ENCODE measurements at regions not wholly inside any gene's neighbourhood (a gene's known extent, or its start where the extent isn't known, plus 50 kb on each side); places are given as distances from the start of the nearest gene placed in this dataset.

DNA sequence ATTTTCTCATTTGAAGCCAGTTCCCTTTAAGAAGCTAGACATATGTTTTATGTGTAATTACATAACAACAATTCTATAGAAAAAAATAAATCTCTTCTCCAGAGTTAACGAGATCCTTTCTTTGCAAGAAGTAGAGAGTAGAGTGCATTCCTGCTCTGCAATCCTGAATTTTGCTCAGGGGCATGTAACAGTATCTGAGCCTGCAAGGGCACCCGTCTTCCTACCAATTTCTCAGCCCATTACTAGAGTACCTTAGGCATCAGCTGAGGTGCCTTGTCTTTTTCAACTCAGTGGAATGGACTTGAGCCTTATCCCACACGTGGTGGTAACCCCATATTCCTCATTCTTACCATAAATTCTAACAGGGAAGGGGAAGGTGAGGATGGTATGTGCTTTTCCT is 205.9 kb downstream of the IKZF2 start:
- no peak for DNase-seq

- no peak for DNase-seq
These were observed 208.1 kb downstream of the IKZF2 start for GRCh38 chr2:212943351-212943750.

DNA sequence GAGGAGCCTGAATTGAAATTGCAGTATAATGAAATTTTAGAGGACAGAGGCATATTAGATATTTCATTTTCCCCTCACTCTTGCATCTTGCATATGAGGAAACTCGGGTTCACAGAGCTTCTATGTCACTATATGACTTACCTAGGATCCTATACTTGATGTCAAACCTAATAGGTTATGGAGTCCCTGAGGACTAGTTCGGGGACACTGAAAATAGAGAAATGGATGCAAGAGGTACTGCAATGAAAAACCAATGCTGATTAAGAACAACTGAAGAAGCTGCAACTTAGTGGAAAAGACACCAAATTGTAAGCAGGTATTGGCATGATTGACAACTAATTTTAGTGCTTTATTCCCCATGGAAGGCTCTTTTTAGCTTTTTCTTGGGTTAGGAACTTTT is 210.1 kb downstream of the IKZF2 start:
- no peak for DNase-seq

GRCh38 chr2:212940816-212941215 is 210.6 kb downstream of the IKZF2 start:
- no peak for DNase-seq

GRCh38 chr2:212939777-212940531 is 211.5 kb downstream of the IKZF2 start:
- no peak for DNase-seq

GRCh38 chr2:212938144-212938793 is 213.1 kb downstream of the IKZF2 start:
- DNase-seq = no peak

DNA sequence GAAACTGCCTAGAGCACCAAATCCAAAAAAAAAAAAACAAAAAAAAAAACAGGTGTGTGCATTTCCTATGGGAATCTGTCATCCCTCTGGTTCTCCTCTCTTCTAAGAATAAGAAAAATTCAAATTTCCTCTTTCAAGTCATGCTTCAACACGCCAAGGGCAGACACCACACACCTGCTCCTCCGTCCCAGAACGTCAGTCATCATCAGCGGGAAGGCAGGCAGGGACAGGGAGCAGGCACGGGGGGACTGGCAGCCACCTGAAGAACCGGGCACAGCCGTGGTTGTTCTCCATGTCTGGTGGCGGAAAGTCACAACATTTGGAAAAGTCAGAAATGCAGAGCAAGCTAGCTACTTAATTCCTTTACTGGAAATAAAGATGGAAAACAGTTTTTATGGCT is 214.8 kb downstream of the IKZF2 start:
- DNase-seq = no peak

DNA sequence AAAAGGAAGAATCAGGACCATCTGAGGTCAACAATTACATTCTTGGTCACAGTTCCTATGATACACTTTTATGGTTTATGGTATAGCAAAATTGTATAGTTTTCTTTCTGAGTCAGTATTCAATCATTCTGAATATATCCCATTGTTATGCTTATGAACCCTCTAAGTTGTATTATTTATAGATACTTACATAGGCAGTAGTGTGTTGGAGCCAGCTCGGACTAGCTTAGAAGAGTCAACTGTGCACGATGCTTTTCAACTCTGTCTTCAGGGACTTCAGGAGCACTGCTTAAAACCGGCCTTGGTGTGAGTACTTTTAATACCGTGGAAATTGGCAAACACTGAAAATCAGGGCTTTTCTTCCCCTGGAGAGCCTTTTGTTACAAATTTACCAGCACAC is 215.7 kb downstream of the IKZF2 start:
- no peak for DNase-seq

- DNase-seq = no peak
These were observed 220.1 kb downstream of the IKZF2 start for GRCh38 chr2:212931271-212931670.

DNA sequence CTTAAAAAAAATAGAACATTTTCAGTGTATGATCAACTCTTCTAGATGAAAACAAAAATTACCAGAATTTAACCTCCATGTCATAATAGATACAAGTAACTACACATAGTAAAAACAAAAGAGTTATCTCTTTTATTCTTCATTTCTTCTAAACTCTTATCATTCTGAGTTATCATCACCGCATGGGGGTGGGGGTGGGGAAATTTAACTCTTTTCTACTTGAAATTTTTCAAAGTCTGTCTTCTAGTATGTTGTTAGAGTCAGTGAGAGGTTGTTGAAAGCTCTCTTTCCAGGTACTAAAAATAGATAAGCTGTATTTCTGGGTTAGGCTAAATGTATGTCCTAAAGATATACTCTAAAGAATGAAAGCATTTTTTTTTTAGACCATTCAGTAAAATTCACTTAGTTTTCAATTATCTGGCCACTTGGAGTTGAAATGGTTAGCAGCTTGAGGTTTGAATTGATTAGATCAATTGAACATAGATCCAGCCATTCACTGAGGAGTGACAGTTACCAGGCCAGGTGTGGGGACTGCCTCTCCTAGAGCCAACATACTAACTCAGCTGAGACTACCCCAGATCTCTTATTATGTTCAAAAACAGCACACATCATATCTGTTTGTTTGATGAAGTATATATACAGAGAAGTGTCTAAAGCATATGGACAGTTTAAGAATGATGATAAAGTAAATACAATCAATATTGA is 220.7 kb downstream of the IKZF2 start:
- DNase-seq = no peak

DNA sequence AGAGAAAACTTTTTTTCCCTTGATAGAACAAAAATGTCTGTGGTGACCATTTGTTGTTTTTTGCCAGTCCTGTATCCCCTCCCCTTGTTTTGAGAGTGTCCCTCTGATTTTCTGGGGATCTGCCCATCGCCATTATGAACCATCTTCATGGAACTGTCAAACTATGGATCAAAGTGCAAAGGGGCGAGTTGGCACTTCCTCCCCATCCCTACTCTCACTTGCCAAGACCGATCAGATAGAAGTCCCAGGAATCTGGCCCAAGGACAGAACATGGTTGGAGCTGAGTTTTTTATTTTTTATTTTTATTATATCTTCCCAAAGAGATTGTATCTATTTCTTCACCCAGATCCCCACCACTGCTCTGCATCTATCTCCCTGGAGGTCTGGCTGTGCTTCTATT is 221.4 kb downstream of the IKZF2 start:
- no peak for DNase-seq

GRCh38 chr2:212929116-212929515 is 222.3 kb downstream of the IKZF2 start:
- DNase-seq = no peak

GRCh38 chr2:212928681-212929080 is 222.7 kb downstream of the IKZF2 start:
- DNase-seq = no peak

GRCh38 chr2:212926940-212927339 is 224.5 kb downstream of the IKZF2 start:
- no peak for DNase-seq

- no peak for DNase-seq
These were observed 228.0 kb downstream of the IKZF2 start for GRCh38 chr2:212923393-212923792.

GRCh38 chr2:212922701-212923100 is 228.7 kb downstream of the IKZF2 start:
- no peak for DNase-seq

GRCh38 chr2:212921711-212922110 is 229.7 kb downstream of the IKZF2 start:
- no peak for DNase-seq

- no peak for DNase-seq
These were observed 230.4 kb downstream of the IKZF2 start for GRCh38 chr2:212921061-212921460.

DNA sequence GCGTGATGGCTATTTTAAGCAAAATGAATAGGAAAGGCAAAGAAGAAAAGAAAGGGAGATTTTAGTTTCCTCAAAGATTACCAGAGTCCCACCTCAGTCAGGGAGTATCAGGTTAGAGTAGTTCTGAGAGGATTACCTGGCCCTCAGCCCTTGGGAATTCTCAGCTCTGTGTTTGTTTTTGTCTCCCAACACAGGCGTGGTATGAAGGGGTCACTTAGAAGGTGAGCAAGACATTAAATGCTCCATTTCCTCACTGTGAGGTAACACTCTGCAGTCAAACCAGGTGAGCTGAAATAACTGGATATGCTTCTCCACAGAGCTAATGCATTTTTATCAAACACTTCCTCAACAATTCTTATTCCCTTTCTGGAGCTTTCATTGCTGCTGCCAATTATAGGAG is 232.2 kb downstream of the IKZF2 start:
- no peak for DNase-seq

GRCh38 chr2:212918336-212918735 is 233.1 kb downstream of the IKZF2 start:
- no peak for DNase-seq

- DNase-seq = no peak
These were observed 236.2 kb downstream of the IKZF2 start for GRCh38 chr2:212915121-212915782.

DNA sequence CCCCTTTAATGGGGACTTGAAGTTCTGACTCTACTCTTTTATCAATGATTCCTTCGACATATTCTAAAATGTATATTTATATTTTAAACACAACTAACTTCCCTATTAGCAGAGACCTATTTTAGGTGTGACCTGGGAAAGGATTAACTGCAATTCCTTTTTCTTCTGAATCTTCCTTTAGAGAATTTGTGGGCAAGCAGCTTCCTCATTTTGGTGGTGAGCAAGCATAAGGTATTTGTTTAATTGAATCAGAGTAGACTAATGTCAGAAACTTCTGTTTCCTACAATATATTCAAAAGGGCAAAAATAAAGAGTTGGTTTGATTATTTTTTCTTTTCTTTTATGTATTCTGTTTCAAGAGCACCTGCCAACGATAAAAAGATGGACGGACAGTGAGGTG is 237.0 kb downstream of the IKZF2 start:
- DNase-seq = no peak

DNA sequence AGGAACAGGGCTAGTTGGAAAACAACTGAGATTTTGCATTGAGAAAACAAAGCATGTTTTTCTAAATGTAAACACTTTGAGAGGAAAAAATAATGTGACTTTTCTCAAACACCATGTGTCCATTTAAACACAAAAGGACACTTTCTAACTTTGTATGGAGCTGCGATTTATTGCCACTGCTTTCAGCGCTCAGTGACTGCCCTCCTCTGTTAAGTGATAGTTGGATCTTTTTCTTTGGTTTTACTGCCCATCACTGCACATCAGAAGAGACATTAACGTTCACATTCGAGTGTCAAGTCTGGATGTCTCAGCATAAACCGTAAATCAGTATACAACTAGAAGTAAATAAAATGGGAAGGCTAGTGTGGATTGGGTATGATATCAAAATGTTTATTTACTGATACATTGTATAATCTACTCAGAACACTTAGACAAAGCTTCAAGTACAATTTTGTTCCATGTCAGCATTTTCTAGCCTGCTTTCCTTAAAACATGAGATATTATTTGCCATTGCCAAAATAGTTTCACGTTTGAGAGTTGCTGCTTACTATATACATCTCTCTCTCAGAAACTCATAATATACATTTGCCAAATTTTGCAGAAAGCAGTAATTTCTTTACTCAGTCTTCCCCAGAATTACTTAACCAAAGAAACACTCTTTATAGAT is 237.6 kb downstream of the IKZF2 start:
- no peak for DNase-seq

Measured in stimulated activated CD4-positive, alpha-beta T cell treated with anti-CD3 and anti-CD28 coated beads, Interleukin-4, amount 100 ng/mL, for 4 hours (primary cell).